ENCODE measurements at regions not wholly inside any gene's neighbourhood (a gene's known extent, or its start where the extent isn't known, plus 50 kb on each side); places are given as distances from the start of the nearest gene placed in this dataset.

DNA sequence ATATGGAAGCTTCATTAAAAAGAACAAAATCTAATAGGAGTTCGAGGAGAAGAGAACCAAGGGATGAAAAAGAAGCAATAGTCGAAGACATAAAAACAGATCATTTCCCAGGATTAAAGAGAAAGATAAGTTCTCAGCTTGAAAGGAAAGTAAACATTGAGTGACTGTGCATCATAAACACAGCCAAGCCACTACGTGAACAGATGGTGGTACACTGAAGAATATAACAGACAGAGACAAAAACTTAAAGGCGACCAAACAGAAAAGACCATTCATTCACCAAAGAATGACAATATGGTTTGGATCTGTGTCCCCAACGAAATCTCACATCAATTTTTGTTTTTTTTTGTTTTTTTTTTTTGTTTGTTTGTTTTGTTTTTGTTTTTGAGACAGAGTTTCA is 210.8 kb upstream of the LINGO1 start:
- Histone ChIP-seq H2BK120ac (replicated peaks; ENCODE audit: low read depth, low read length) (no peak overlapping the region), H2BK12ac (ENCODE audit: low read depth, low read length) (no peak overlapping the region), H4K5ac (ENCODE audit: insufficient read length, low read depth, low read length) (no peak overlapping the region), H3K9ac (replicated peaks in 1 of 4; ENCODE audit: extremely low read depth in 1 of 4, low read depth in 3 of 4, low read length in 3 of 4) (no peak overlapping the region), H3K79me1 (ENCODE audit: low read depth, low read length) (no peaks in the 10 kb centered on the region), H3K36me3 (ENCODE audit: control insufficient read depth in 2 of 4, insufficient read depth in 4 of 4, low read length in 3 of 4) (no peaks in the 10 kb centered on the region), H3K9me3 (ENCODE audit: insufficient read depth in 2 of 2, low read depth in 1 of 2, low read length in 1 of 2) (peaks cover 13 to 20% of the 10 kb centered on the region in 2 experiments; a peak in 3 of 4 replicates), H2AK5ac (ENCODE audit: low read depth, low read length) (no peak overlapping the region), H3K4ac (replicated peaks; ENCODE audit: insufficient read length, low read depth, low read length) (no peak overlapping the region), H4K91ac (replicated peaks; ENCODE audit: insufficient read length, low read length) (no peak overlapping the region), H2AFZ (ENCODE audit: low read length) (no peak overlapping the region), H2BK15ac (ENCODE audit: low read length) (no peak overlapping the region), H3K4me3 (ENCODE audit: extremely low read depth in 1 of 4, insufficient read depth in 2 of 4, low read depth in 3 of 4, low read length in 4 of 4) (no peak overlapping the region), H3K4me2 (ENCODE audit: insufficient read depth in 1 of 2, low read depth in 2 of 2, low read length in 2 of 2) (no peak overlapping the region), H2BK20ac (ENCODE audit: low read length) (no peak overlapping the region), H3K23ac (ENCODE audit: insufficient read length) (no peak overlapping the region), H3K23me2 (ENCODE audit: low read depth, low read length) (no peaks in the 10 kb centered on the region), H3K14ac (ENCODE audit: insufficient read length) (no peak overlapping the region), H3K27ac (ENCODE audit: low read depth, low read length) (no peak overlapping the region), H3K18ac (ENCODE audit: extremely low read depth, low read length) (no peak overlapping the region), H2BK5ac (ENCODE audit: low read depth, low read length) (no peak overlapping the region), H3K79me2 (ENCODE audit: control insufficient read depth in 1 of 2, insufficient read depth in 2 of 2, low read length in 2 of 2) (no peaks in the 10 kb centered on the region), H3K27me3 (replicated peaks in 1 of 4; ENCODE audit: control insufficient read depth in 3 of 4, extremely low read depth in 1 of 4, insufficient read depth in 3 of 4, low read length in 3 of 4) (no peaks in the 10 kb centered on the region), H3K56ac (replicated peaks; ENCODE audit: insufficient read length, low read depth, low read length) (no peak overlapping the region), H4K20me1 (replicated peaks in 1 of 2; ENCODE audit: control insufficient read depth in 1 of 2, insufficient read depth in 2 of 2, low read length in 2 of 2) (no peaks in the 10 kb centered on the region), H4K8ac (ENCODE audit: extremely low read depth, insufficient read depth, low read length) (no peak overlapping the region), H3K4me1 (replicated peaks in 1 of 4; ENCODE audit: control insufficient read depth in 3 of 4, insufficient read depth in 4 of 4, low read length in 3 of 4) (peaks cover 0 to 7% (median 3%) of the 10 kb centered on the region in 4 experiments; a peak in 1 of 7 replicates)
- FAIRE-seq (no peak), DNase-seq (ENCODE audit: low read depth in 1 of 2, low spot score in 2 of 2) (no peak)
- POLR2A ChIA-PET (ENCODE audit: partially characterized antibody) = no interaction called here
- CTCF ChIA-PET (ENCODE audit: partially characterized antibody) = interaction anchor here (0.6 kb wide), 1 partner anchor 813 kb away, joined by 3 read pairs; no protein-coding TSS in a partner anchor
- WGBS, 2 experiments (ENCODE audit: extremely low coverage in 1 of 2, insufficient coverage in 1 of 2, insufficient read length in 1 of 2, insufficient replicate concordance in 2 of 2, low coverage in 1 of 2, low lambda C conversion rate in 2 of 2, missing lambda C conversion rate in 1 of 2) = 83% methylated on average over 5 of the region's 5 CpGs; no CpG with 5 or more reads in 1 of the 2 experiments
- no peak for TF ChIP-seq RXRA (IDR thresholded peaks at IDR 0.05; ENCODE audit: insufficient read depth, low read depth, low read length)
- TF ChIP-seq CBX5 (IDR thresholded peaks at IDR 0.05; ENCODE audit: low read depth, low read length) = no peak
- no peak for TF ChIP-seq JUND (IDR thresholded peaks at IDR 0.05; ENCODE audit: low read length)
- TF ChIP-seq KDM4A (IDR thresholded peaks at IDR 0.05; ENCODE audit: low read depth, low read length, severe bottlenecking) = no peak
- TF ChIP-seq ASH2L (IDR thresholded peaks at IDR 0.05; ENCODE audit: low read length) = no peak
- TF ChIP-seq TAF7 (optimal IDR thresholded peaks at IDR 0.05; ENCODE audit: borderline replicate concordance, low read depth, low read length) = no peak
- no peak for TF ChIP-seq PHF8 (conservative IDR thresholded peaks at IDR 0.05; ENCODE audit: low read depth, low read length)
- TF ChIP-seq KDM1A (IDR thresholded peaks at IDR 0.05; ENCODE audit: borderline replicate concordance, low read length) = no peak
- no peak for TF ChIP-seq GABPA (IDR thresholded peaks at IDR 0.05; ENCODE audit: borderline replicate concordance, insufficient read depth, low read length)
- TF ChIP-seq EGR1 (IDR thresholded peaks at IDR 0.05; ENCODE audit: borderline replicate concordance, low read depth, low read length) = no peak
- TF ChIP-seq TBP (IDR thresholded peaks at IDR 0.05; ENCODE audit: low read depth, low read length) = no peak
- TF ChIP-seq, protein P1, sequence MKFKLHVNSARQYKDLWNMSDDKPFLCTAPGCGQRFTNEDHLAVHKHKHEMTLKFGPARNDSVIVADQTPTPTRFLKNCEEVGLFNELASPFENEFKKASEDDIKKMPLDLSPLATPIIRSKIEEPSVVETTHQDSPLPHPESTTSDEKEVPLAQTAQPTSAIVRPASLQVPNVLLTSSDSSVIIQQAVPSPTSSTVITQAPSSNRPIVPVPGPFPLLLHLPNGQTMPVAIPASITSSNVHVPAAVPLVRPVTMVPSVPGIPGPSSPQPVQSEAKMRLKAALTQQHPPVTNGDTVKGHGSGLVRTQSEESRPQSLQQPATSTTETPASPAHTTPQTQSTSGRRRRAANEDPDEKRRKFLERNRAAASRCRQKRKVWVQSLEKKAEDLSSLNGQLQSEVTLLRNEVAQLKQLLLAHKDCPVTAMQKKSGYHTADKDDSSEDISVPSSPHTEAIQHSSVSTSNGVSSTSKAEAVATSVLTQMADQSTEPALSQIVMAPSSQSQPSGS (IDR thresholded peaks at IDR 0.05; ENCODE audit: low read length) = no peak
- TF ChIP-seq FOSL1 (IDR thresholded peaks at IDR 0.05; ENCODE audit: insufficient read depth, low read depth, low read length) = no peak

Measured in H1 (cell line).